Panc1 (cell line): ENCODE measurements at regions not wholly inside any gene's neighbourhood (a gene's known extent, or its start where the extent isn't known, plus 50 kb on each side); places are given as distances from the start of the nearest gene placed in this dataset.
A peak's percentile ranks its signal among the peaks of the same experiment; 100 is the strongest.

Experiments
- ATAC-seq: fragments of 200-7000 bp; cut with Tn5 transposase; 2 replicates; pipeline ENCODE4 v1.9.1; 2020; ENCODE audit warnings: mild to moderate bottlenecking, moderate library complexity
- BruUV-seq: library from RNA; stranded (reverse); fragments of 400-500 nt; replicated peaks from 2 replicates; lab custom pipeline; 2021; lab: Mats Ljungman, UMichigan
- CTCF ChIA-PET: fragments of 300-600 bp; sonication (Branson Sonifier 250); formaldehyde crosslinking; loops from one replicate; lab custom pipeline; 2022; ENCODE audit warnings: antibody characterized with exemption; lab: Charles Lee
- POLR2A ChIA-PET: fragments of 300-600 bp; sonication (Branson Sonifier 250); formaldehyde crosslinking; loops from one replicate; lab custom pipeline; 2022; ENCODE audit warnings: antibody characterized with exemption; lab: Charles Lee
- DNase-seq: peaks from one replicate; pipeline ENCODE4 v3.0.0-alpha.2; 2010; ENCODE audit warnings: low read depth, low spot score
- H3K27ac ChIP-seq: 2 replicates; pipeline ENCODE4 v1.5.1; 2011; ENCODE audit warnings: mild to moderate bottlenecking, low read length, inconsistent platforms
- H3K27me3 ChIP-seq: fragments of 200-500 bp; sonication (Bioruptor generic); 2 replicates; pipeline ENCODE4 v1.6.0; 2014; ENCODE audit warnings: low read length, inconsistent platforms; ENCODE audit not compliant: control insufficient read depth, insufficient read depth
- H3K36me3 ChIP-seq: fragments of 200-500 bp; sonication (Bioruptor generic); 2 replicates; pipeline ENCODE4 v1.5.1; 2014; ENCODE audit warnings: inconsistent platforms, mild to moderate bottlenecking, low read length, moderate library complexity; ENCODE audit not compliant: control insufficient read depth, insufficient read depth
- H3K4me1 ChIP-seq: 2 replicates; pipeline ENCODE4 v1.5.1; 2011; ENCODE audit warnings: inconsistent platforms, mild to moderate bottlenecking, low read length, moderate library complexity; ENCODE audit not compliant: control insufficient read depth, insufficient read depth
- H3K4me3 ChIP-seq, 2 experiments: 2 replicates each; pipeline ENCODE4 v1.5.1; 2011 to 2012; ENCODE audit warnings: low read depth in 2 of 2, low read length in 2 of 2, mild to moderate bottlenecking in 2 of 2, inconsistent platforms in 1 of 2, moderate library complexity in 1 of 2
- H3K9me3 ChIP-seq: fragments of 200-500 bp; sonication (Bioruptor generic); 2 replicates; pipeline ENCODE4 v1.5.1; 2014; ENCODE audit warnings: low read depth, mild to moderate bottlenecking, inconsistent platforms, low read length, moderate library complexity; ENCODE audit not compliant: control insufficient read depth, insufficient read depth
- CTCF ChIP-seq: fragments of 450-650 bp; IDR thresholded peaks from 2 replicates; pipeline ENCODE4 v1.5.1; 2017; ENCODE audit warnings: mild to moderate bottlenecking
- POLR2AphosphoS5 ChIP-seq: IDR thresholded peaks from 2 replicates; pipeline ENCODE4 v1.6.1; 2012; ENCODE audit warnings: mild to moderate bottlenecking, low read depth, low read length, moderate library complexity
- REST ChIP-seq, 2 experiments: IDR thresholded peaks; 2 replicates each; pipeline ENCODE4 v1.6.1; 2011 to 2012; ENCODE audit warnings: low read depth in 2 of 2, control low read depth in 1 of 2, low read length in 1 of 2, mild to moderate bottlenecking in 1 of 2, moderate library complexity in 1 of 2; ENCODE audit not compliant: insufficient read depth in 1 of 2
- SIN3A ChIP-seq: IDR thresholded peaks from 2 replicates; pipeline ENCODE4 v1.6.1; 2012; ENCODE audit warnings: low read depth, mild to moderate bottlenecking, low read length, moderate library complexity, borderline replicate concordance; ENCODE audit not compliant: insufficient read depth
- TCF7L2 ChIP-seq: IDR thresholded peaks from 2 replicates; pipeline ENCODE4 v1.6.1; 2011; ENCODE audit warnings: mild to moderate bottlenecking, low read depth, low read length, inconsistent platforms
- in situ Hi-C: cut with HindIII; loops from 2 replicates; pipeline ENCODE4 v1.10.0; 2016; ENCODE audit warnings: low sequenced_read_pairs, low pct_unique_long_range_greater_than_20kb
- intact Hi-C: fragments of 100-400 bp; cut with micrococcal nuclease; formaldehyde crosslinking; loops from one replicate; pipeline ENCODE4 v1.10.0; 2022; ENCODE audit not compliant: unreplicated experiment

GRCh38 chr3:177800561-177800960, 603.3 kb upstream of the TBL1XR1 start:
- H3K27ac ChIP-seq = no peak overlapping the region
- no peak overlapping the region for H3K4me3 ChIP-seq
- intact Hi-C loops = no loop called here
- POLR2A ChIA-PET = no interaction called here
- in situ Hi-C loops = no loop called here
- H3K27me3 ChIP-seq = no peaks in the 10 kb centered on the region
- DNase-seq (no peak), ATAC-seq (no peak)
- CTCF ChIA-PET = no interaction called here
- H3K4me1 ChIP-seq = no peaks in the 10 kb centered on the region
- no peaks in the 10 kb centered on the region for H3K9me3 ChIP-seq
- BruUV-seq = no TSS peak
- TF ChIP-seq SIN3A (no peak), REST (IDR thresholded peaks at IDR 0.05; ENCODE audit: insufficient read depth in 1 of 2, low read depth in 2 of 2, low read length in 1 of 2) (no peak), TCF7L2 (no peak), POLR2AphosphoS5 (no peak), CTCF (no peak)
- no peaks in the 10 kb centered on the region for H3K36me3 ChIP-seq

GRCh38 chr3:177802151-177802900, 605.0 kb upstream of the TBL1XR1 start:
- no TSS peak for BruUV-seq
- POLR2A ChIA-PET = no interaction called here
- intact Hi-C loops (no loop called here), in situ Hi-C loops (no loop called here)
- H3K36me3 ChIP-seq = no peaks in the 10 kb centered on the region
- peak; percentile 27; the same call in 1 of the 2 replicates for TF ChIP-seq CTCF
- no peak for TF ChIP-seq TCF7L2
- no peak for TF ChIP-seq SIN3A
- TF ChIP-seq POLR2AphosphoS5 = no peak
- TF ChIP-seq REST (IDR thresholded peaks at IDR 0.05; ENCODE audit: insufficient read depth in 1 of 2, low read depth in 2 of 2, low read length in 1 of 2) = no peak
- no peaks in the 10 kb centered on the region for H3K9me3 ChIP-seq
- H3K27me3 ChIP-seq = no peaks in the 10 kb centered on the region
- ATAC-seq = no peak
- H3K27ac ChIP-seq = peak overlapping the region; percentile 57; the same call in 1 of the 2 replicates
- no peak overlapping the region for H3K4me3 ChIP-seq
- CTCF ChIA-PET = interaction anchor here (0.6 kb wide), 1 partner anchor 34 kb away, joined by 3 read pairs; no protein-coding TSS in a partner anchor
- H3K4me1 ChIP-seq = no peaks in the 10 kb centered on the region
- no peak for DNase-seq
